ENCODE measurements at regions not wholly inside any gene's neighbourhood (a gene's known extent, or its start where the extent isn't known, plus 50 kb on each side); places are given as distances from the start of the nearest gene placed in this dataset.

DNA sequence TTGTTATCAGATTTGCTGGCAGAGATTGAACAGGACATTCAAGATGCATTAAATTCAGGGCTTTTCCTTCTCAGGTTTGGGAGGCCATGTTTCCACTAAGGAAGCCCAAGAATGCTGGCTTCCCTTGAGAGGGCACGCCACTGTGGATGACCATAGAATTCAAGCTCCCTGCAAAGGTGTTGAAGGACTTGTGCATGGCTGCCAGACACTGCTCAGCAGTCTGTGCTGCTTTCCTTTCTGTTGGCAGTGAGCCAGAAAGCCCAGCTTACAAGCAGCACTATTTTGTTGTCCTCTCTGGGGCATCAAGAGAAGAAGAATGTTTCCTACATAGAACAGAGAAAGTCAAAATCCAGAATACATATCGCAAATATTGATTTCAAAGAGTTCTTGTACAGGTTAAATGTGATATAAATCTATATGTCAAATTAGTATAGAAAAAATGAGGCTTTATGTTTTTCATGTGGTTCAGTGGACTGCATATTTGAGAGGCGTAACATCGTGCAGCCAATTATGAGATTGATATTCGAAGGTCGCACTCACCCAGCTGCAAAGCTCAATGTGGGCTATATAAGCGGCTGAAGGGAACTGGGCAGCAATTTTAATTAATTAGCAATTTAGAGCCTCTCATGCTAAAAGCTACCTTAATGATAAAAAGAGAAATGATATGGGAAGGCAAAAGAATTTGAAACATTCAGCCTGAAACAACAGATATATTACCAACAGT lies 103.1 kb upstream of the ISL1 start:
- no peak for DNase-seq

DNA sequence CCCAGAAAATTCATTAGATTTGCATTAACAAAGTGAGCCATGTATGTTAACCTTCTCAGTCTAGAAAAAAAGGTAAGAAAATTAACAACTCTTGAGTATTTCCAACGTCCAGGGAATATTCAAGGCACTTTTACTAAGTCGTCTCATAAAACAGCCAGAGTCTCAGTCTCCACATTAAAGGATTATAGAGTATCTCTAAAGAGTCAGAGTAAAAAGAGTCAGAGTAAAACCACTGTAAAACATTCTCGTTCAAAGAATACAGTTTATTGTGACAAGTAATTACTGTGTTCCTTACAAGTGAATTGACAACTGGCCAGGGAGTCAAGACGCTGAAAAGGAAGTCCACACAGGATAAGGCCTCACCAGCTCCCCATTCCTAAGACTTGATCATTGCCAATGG lies 97.2 kb upstream of the ISL1 start:
- no peak for DNase-seq

DNA sequence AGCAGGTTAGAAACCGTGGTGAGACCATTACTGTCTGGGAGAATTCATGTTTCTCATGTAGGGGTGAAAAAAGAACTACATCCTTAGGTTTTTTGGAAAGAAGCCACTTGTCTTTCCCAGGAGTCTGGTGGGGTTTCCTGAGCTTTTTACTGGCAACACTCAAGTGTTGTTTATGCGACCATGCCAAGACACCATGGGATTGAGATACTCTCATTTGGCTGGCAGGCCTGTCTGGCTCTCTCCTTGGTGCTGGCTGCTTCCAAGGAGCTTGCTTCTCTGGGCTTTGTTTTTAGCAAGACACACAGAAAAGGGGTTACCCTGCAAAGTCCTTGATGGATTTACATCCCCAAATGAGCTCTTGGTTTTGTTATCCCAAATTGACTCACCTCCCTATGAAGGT lies 80.9 kb upstream of the ISL1 start:
- no peak for DNase-seq

DNA sequence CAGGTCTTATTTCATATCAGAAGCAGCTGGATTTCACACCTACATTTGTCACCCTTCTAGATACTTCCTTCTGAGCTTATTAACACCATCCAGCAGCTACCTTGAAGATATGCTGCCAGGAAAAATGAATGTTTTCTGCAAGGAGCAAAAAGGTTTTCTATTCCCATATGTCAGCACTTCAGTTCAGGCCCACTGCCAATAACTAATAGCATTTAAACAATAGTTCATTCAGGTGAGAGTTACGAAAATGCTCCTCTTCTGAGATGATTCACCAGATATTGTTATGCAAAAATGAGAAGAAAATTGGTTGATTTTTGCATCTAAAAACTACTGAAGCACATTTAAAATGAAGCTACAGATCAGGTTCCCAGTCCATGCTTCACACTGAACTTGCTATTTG lies 56.4 kb upstream of the ISL1 start:
- no peak for DNase-seq
